ENCODE measurements at regions not wholly inside any gene's neighbourhood (a gene's known extent, or its start where the extent isn't known, plus 50 kb on each side); places are given as distances from the start of the nearest gene placed in this dataset.

DNA sequence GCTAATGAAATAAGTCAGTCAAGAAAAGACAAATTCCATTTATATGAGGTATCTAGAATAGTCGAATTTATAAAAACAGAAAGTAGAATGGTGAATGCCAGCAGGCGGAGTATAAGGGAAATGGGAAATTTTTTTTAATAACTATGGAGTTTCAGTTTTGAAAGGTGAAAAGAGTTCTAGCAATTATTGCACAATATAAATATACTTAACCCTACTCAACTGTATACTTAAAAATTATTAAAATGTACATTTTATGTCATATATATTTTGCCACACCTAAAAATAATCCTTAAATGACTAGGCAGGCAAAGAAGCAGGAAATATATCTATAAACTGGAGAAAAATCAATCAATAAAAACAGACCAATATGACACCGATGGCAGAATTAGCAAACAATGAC lies 196.5 kb upstream of the UBASH3B start:
- no peak overlapping the region for H3K9ac ChIP-seq (ENCODE audit: low read depth, low read length, poor library complexity, severe bottlenecking)
- H3K4me1 ChIP-seq (ENCODE audit: insufficient read depth, low read length, poor library complexity, severe bottlenecking): no peaks in the 10 kb centered on the region
- H3K4me2 ChIP-seq (ENCODE audit: low read depth, low read length, poor library complexity, severe bottlenecking): no peak overlapping the region
- no peak overlapping the region for H2AFZ ChIP-seq (ENCODE audit: low read length)
- no peaks in the 10 kb centered on the region for H3K9me3 ChIP-seq (ENCODE audit: insufficient read depth, low read depth, low read length)
- H3K4me3 ChIP-seq (ENCODE audit: low read length, poor library complexity, severe bottlenecking): no peak overlapping the region
- H4K20me1 ChIP-seq (ENCODE audit: insufficient read depth, low read length, poor library complexity, severe bottlenecking): no peaks in the 10 kb centered on the region
- no peak for TF ChIP-seq CTCF (conservative IDR thresholded peaks at IDR 0.05; ENCODE audit: low read length)
- no peaks in the 10 kb centered on the region for H3F3A ChIP-seq (ENCODE audit: low read depth)
- H3K36me3 ChIP-seq (ENCODE audit: insufficient read depth, low read length): no peaks in the 10 kb centered on the region
- H3K27me3 ChIP-seq (ENCODE audit: insufficient read depth, low read length, poor library complexity, severe bottlenecking): no peaks in the 10 kb centered on the region
- no peaks in the 10 kb centered on the region for H3K79me2 ChIP-seq (ENCODE audit: insufficient read depth, low read length)
- H3K9me2 ChIP-seq (replicated peaks; ENCODE audit: low read depth, low read length): no peaks in the 10 kb centered on the region

DNA sequence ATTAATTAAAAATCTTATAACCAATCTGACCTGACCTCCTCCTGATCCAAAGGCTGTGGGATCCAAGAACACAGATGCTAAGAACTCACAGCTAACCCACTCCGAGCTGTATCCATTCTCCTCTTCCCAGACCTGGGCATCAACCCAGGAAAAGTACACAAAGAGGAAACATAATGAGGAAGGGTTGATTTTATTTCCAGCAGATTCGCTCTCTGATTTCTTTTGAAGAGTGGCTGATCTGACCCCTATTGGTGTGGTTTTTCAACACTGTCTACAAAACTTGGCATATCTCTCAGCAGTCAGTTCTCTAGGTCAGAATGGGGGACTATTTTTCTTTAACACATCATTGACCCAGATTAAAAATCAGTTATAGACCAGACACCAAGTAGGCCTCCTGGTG lies 201.9 kb upstream of the UBASH3B start:
- Histone ChIP-seq H3K27me3 (ENCODE audit: insufficient read depth, low read length, poor library complexity, severe bottlenecking) (no peaks in the 10 kb centered on the region), H2AFZ (ENCODE audit: low read length) (no peak overlapping the region), H3K36me3 (ENCODE audit: insufficient read depth, low read length) (no peaks in the 10 kb centered on the region), H3K4me1 (ENCODE audit: insufficient read depth, low read length, poor library complexity, severe bottlenecking) (no peaks in the 10 kb centered on the region), H3K4me3 (ENCODE audit: low read length, poor library complexity, severe bottlenecking) (no peak overlapping the region), H3K4me2 (ENCODE audit: low read depth, low read length, poor library complexity, severe bottlenecking) (no peak overlapping the region), H3K9ac (ENCODE audit: low read depth, low read length, poor library complexity, severe bottlenecking) (no peak overlapping the region), H3K9me3 (ENCODE audit: insufficient read depth, low read depth, low read length) (no peaks in the 10 kb centered on the region), H3F3A (ENCODE audit: low read depth) (no peaks in the 10 kb centered on the region), H3K9me2 (replicated peaks; ENCODE audit: low read depth, low read length) (no peaks in the 10 kb centered on the region), H3K79me2 (ENCODE audit: insufficient read depth, low read length) (no peaks in the 10 kb centered on the region), H4K20me1 (ENCODE audit: insufficient read depth, low read length, poor library complexity, severe bottlenecking) (no peaks in the 10 kb centered on the region)
- no peak for TF ChIP-seq CTCF (conservative IDR thresholded peaks at IDR 0.05; ENCODE audit: low read length)
- TF ChIP-seq EZH2phosphoT487 (IDR thresholded peaks at IDR 0.05; ENCODE audit: borderline replicate concordance): no peak

GRCh38 chr11:122451911-122452310 lies 203.6 kb upstream of the UBASH3B start:
- Histone ChIP-seq H3K4me2 (ENCODE audit: low read depth, low read length, poor library complexity, severe bottlenecking) (no peak overlapping the region), H2AFZ (ENCODE audit: low read length) (no peak overlapping the region), H3K27me3 (ENCODE audit: insufficient read depth, low read length, poor library complexity, severe bottlenecking) (no peaks in the 10 kb centered on the region), H3K9me2 (replicated peaks; ENCODE audit: low read depth, low read length) (no peaks in the 10 kb centered on the region), H3K4me3 (ENCODE audit: low read length, poor library complexity, severe bottlenecking) (no peak overlapping the region), H3K36me3 (ENCODE audit: insufficient read depth, low read length) (no peaks in the 10 kb centered on the region), H3K9ac (ENCODE audit: low read depth, low read length, poor library complexity, severe bottlenecking) (no peak overlapping the region), H3K4me1 (ENCODE audit: insufficient read depth, low read length, poor library complexity, severe bottlenecking) (no peaks in the 10 kb centered on the region), H4K20me1 (ENCODE audit: insufficient read depth, low read length, poor library complexity, severe bottlenecking) (no peaks in the 10 kb centered on the region), H3F3A (ENCODE audit: low read depth) (no peaks in the 10 kb centered on the region), H3K9me3 (ENCODE audit: insufficient read depth, low read depth, low read length) (no peaks in the 10 kb centered on the region), H3K79me2 (ENCODE audit: insufficient read depth, low read length) (no peaks in the 10 kb centered on the region)
- no peak for TF ChIP-seq EZH2phosphoT487 (IDR thresholded peaks at IDR 0.05; ENCODE audit: borderline replicate concordance)
- no peak for TF ChIP-seq CTCF (conservative IDR thresholded peaks at IDR 0.05; ENCODE audit: low read length)

Measured in Loucy (cell line).